ENCODE measurements at regions not wholly inside any gene's neighbourhood (a gene's known extent, or its start where the extent isn't known, plus 50 kb on each side); places are given as distances from the start of the nearest gene placed in this dataset.

DNA sequence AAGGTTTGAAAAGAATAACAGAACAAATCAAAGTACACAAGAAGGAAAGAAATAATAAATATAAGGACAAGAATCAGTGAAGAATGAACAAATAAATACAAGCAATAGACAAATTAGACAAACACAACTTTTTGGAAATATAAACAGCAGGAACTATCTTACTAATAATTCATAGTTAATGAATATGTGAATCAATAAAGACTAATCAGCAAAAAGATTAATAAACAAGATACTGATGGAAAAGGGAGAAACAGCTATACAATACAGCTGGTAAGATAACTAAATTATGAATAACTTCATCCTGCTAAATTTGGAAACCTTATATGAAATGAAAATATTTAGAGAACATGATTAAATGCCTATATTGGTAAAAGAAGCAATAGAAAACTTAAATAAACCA lies 193.6 kb upstream of the SPRED2 start:
- TF ChIP-seq, protein P1, sequence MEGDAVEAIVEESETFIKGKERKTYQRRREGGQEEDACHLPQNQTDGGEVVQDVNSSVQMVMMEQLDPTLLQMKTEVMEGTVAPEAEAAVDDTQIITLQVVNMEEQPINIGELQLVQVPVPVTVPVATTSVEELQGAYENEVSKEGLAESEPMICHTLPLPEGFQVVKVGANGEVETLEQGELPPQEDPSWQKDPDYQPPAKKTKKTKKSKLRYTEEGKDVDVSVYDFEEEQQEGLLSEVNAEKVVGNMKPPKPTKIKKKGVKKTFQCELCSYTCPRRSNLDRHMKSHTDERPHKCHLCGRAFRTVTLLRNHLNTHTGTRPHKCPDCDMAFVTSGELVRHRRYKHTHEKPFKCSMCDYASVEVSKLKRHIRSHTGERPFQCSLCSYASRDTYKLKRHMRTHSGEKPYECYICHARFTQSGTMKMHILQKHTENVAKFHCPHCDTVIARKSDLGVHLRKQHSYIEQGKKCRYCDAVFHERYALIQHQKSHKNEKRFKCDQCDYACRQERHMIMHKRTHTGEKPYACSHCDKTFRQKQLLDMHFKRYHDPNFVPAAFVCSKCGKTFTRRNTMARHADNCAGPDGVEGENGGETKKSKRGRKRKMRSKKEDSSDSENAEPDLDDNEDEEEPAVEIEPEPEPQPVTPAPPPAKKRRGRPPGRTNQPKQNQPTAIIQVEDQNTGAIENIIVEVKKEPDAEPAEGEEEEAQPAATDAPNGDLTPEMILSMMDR (IDR thresholded peaks at IDR 0.05), result no peak
- TF ChIP-seq POLR2A (IDR thresholded peaks at IDR 0.05), result no peak
